BE2C (cell line): ENCODE measurements at regions not wholly inside any gene's neighbourhood (a gene's known extent, or its start where the extent isn't known, plus 50 kb on each side); places are given as distances from the start of the nearest gene placed in this dataset.

Source experiments
- DNase-seq: peaks from one replicate; pipeline ENCODE4 v3.0.0-alpha.2; 2020
- H3K27me3 ChIP-seq: fragments of 250-450 bp; sonication (Bioruptor Pico); 2 replicates; pipeline ENCODE4 v1.5.1; 2020; ENCODE audit warnings: mild to moderate bottlenecking
- H3K36me3 ChIP-seq: fragments of 250-450 bp; sonication (Bioruptor Pico); 2 replicates; pipeline ENCODE4 v1.5.1; 2020; ENCODE audit warnings: mild to moderate bottlenecking
- H3K4me1 ChIP-seq: fragments of 250-450 bp; sonication (Bioruptor Pico); 2 replicates; pipeline ENCODE4 v1.5.1; 2020
- H3K4me3 ChIP-seq: 2 replicates; pipeline ENCODE4 v1.5.1; 2011; ENCODE audit warnings: low read depth, low read length
- H3K9me3 ChIP-seq: fragments of 250-450 bp; sonication (Bioruptor Pico); 2 replicates; pipeline ENCODE4 v1.5.1; 2020
- CTCF ChIP-seq: IDR thresholded peaks from 2 replicates; pipeline ENCODE4 v1.5.1; 2012; ENCODE audit warnings: mild to moderate bottlenecking, low read depth, low read length

DNA sequence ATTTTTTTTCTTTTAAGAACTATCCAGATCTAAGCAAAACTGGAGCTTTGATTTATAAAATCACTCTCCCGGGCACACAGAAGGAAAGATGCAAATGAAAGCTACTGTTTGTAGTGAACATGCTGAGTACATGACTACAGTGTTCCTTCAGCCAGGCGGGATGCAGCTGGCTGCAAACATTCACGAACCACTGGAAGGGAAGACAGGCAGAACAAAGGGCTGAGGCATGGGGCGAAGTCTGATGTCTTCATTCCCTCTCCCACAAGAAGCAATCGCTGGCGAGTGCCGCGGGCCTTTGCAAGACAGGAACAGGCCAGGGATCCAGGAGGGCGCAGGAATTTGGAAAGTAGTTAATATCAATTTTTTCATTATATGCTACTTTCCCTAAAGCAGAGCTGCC is 257.9 kb upstream of the AJAP1 start:
- Histone ChIP-seq H3K36me3 (no peaks in the 10 kb centered on the region), H3K4me1 (no peaks in the 10 kb centered on the region), H3K27me3 (no peaks in the 10 kb centered on the region), H3K9me3 (no peaks in the 10 kb centered on the region), H3K4me3 (no peak overlapping the region)
- DNase-seq: no peak
- no peak for TF ChIP-seq CTCF

- H3K9me3 ChIP-seq: no peaks in the 10 kb centered on the region
- DNase-seq: no peak
- no peaks in the 10 kb centered on the region for H3K27me3 ChIP-seq
- TF ChIP-seq CTCF: no peak
- H3K4me1 ChIP-seq: no peaks in the 10 kb centered on the region
- no peaks in the 10 kb centered on the region for H3K36me3 ChIP-seq
- no peak overlapping the region for H3K4me3 ChIP-seq
Measured at GRCh38 chr1:4397196-4397595, 257.2 kb upstream of the AJAP1 start.

- no peaks in the 10 kb centered on the region for H3K27me3 ChIP-seq
- H3K4me3 ChIP-seq: no peak overlapping the region
- no peaks in the 10 kb centered on the region for H3K9me3 ChIP-seq
- no peak for DNase-seq
- H3K4me1 ChIP-seq: no peaks in the 10 kb centered on the region
- H3K36me3 ChIP-seq: no peaks in the 10 kb centered on the region
- TF ChIP-seq CTCF: no peak
Measured at GRCh38 chr1:4402032-4402431, 252.4 kb upstream of the AJAP1 start.

GRCh38 chr1:4404854-4405590 is 249.4 kb upstream of the AJAP1 start:
- Histone ChIP-seq H3K4me3 (no peak overlapping the region), H3K9me3 (no peaks in the 10 kb centered on the region), H3K27me3 (no peaks in the 10 kb centered on the region), H3K36me3 (no peaks in the 10 kb centered on the region), H3K4me1 (no peaks in the 10 kb centered on the region)
- DNase-seq: no peak
- no peak for TF ChIP-seq CTCF

DNA sequence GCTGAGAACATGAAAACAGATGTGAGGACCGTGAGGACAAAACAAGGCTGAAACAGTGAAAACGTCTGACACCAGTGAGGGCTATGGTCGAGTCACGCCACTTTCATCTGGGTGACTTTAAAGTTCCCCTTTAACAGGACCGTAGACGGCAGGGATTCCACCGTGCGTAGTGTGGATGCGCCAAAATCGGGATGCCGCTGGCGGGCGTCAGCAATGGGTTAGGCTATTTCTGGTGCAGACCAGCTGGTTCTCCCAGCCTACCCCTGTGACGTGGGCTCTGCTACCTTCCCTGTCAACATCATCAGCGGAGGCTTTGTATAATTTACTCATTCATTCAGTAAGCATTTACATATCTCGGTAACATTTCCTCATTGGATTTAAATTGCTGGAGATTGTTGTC is 246.6 kb upstream of the AJAP1 start:
- H3K4me1 ChIP-seq: no peaks in the 10 kb centered on the region
- no peaks in the 10 kb centered on the region for H3K27me3 ChIP-seq
- no peak overlapping the region for H3K4me3 ChIP-seq
- no peaks in the 10 kb centered on the region for H3K36me3 ChIP-seq
- no peak for DNase-seq
- H3K9me3 ChIP-seq: no peaks in the 10 kb centered on the region
- TF ChIP-seq CTCF: no peak

- no peak for DNase-seq
- no peaks in the 10 kb centered on the region for H3K9me3 ChIP-seq
- H3K4me3 ChIP-seq: no peak overlapping the region
- no peaks in the 10 kb centered on the region for H3K36me3 ChIP-seq
- H3K4me1 ChIP-seq: no peaks in the 10 kb centered on the region
- no peak for TF ChIP-seq CTCF
- no peaks in the 10 kb centered on the region for H3K27me3 ChIP-seq
Measured at GRCh38 chr1:4408380-4408779, 246.0 kb upstream of the AJAP1 start.
